HFFc6 (cell line): ENCODE measurements at regions not wholly inside any gene's neighbourhood (a gene's known extent, or its start where the extent isn't known, plus 50 kb on each side); places are given as distances from the start of the nearest gene placed in this dataset.

Experiments
- DNase-seq: peaks from one replicate; pipeline ENCODE4 v3.0.0-alpha.2; 2018
- H3K27ac Mint-ChIP-seq: 2 replicates; pipeline ENCODE4 v1.8.0; 2020; ENCODE audit warnings: mild to moderate bottlenecking, mixed read lengths
- H3K27me3 Mint-ChIP-seq: 2 replicates; pipeline ENCODE4 v1.8.0; 2021; ENCODE audit warnings: mild to moderate bottlenecking, moderate library complexity, mixed read lengths; ENCODE audit not compliant: insufficient read depth
- H3K36me3 Mint-ChIP-seq: 2 replicates; pipeline ENCODE4 v1.8.0; 2021; ENCODE audit warnings: low read depth, mixed read lengths
- H3K4me1 Mint-ChIP-seq: 2 replicates; pipeline ENCODE4 v1.8.0; 2020; ENCODE audit warnings: low read depth, mixed read lengths
- H3K4me3 Mint-ChIP-seq: 2 replicates; pipeline ENCODE4 v1.8.0; 2020; ENCODE audit warnings: mild to moderate bottlenecking, moderate library complexity, mixed read lengths
- H3K9me3 Mint-ChIP-seq: 2 replicates; pipeline ENCODE4 v1.8.0; 2020; ENCODE audit warnings: mild to moderate bottlenecking, mixed read lengths
- TF ChIP-seq, protein P1 (sequence below): fragments of 200-600 bp; sonication (generic); IDR thresholded peaks from 2 replicates; pipeline ENCODE4 v1.5.0; 2021; ENCODE audit warnings: antibody characterized with exemption, mild to moderate bottlenecking

DNA sequence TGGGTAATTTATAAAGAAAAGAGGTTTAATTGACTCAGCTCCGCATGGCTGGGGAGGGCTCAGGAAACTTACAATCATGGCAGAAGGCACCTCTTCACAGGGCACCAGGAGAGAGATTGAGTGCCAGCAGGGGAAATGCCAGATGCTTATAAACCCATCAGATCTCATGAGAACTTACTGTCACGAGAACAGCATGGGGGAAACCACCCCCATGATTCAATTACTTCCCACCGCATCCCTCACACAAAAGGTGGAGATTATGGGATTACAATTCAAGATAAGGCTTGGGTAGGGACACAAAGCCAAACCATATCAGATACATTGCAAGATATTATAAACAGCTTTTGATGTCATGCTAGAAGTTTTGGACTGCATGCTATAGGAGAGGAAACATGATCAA lies 204.3 kb downstream of the VEGFC start:
- Mint-ChIP-seq H3K4me1 (peaks cover 10% of the 10 kb centered on the region), H3K4me3 (no peak overlapping the region), H3K36me3 (0 out of 2 replicates have a peak, but pooled peaks cover 10% of the 10 kb centered on the region), H3K27ac (no peak overlapping the region), H3K27me3 (no peaks in the 10 kb centered on the region; the same call in none of the 2 replicates), H3K9me3 (peaks cover 12% of the 10 kb centered on the region)
- TF ChIP-seq, protein P1, sequence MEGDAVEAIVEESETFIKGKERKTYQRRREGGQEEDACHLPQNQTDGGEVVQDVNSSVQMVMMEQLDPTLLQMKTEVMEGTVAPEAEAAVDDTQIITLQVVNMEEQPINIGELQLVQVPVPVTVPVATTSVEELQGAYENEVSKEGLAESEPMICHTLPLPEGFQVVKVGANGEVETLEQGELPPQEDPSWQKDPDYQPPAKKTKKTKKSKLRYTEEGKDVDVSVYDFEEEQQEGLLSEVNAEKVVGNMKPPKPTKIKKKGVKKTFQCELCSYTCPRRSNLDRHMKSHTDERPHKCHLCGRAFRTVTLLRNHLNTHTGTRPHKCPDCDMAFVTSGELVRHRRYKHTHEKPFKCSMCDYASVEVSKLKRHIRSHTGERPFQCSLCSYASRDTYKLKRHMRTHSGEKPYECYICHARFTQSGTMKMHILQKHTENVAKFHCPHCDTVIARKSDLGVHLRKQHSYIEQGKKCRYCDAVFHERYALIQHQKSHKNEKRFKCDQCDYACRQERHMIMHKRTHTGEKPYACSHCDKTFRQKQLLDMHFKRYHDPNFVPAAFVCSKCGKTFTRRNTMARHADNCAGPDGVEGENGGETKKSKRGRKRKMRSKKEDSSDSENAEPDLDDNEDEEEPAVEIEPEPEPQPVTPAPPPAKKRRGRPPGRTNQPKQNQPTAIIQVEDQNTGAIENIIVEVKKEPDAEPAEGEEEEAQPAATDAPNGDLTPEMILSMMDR, result no peak
- DNase-seq, result no peak

DNA sequence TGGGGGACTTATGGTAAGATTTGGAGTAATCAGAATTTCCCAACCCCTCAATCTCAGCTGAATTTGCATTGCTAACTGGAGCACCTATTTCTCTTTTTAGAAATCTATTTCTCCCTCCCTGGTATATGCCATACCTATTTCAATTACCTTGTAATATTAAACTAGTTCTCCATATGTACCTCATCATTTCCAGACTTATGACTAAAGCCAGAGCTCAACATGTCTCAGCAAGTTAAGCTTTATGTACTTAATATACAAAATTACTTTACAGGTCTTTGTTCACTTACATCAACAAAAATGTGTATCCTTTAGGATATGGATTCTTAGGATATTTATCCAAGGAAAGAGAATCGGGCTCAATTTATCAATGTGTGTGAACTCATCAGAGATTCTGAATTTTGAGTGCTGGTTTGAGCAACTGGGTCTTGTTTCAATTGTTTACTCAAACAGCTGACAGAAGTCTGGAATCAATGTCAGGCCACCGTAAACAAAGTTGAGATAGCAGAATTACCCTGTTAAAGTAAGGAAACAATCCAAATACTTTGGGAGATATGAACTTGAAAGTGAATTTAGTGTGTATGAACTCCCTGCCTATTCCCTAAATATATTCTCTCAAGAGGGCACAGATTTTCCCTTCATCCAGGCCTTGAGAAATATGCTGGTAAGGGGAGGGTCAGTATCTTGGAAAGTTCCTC lies 199.6 kb downstream of the VEGFC start:
- no peak for DNase-seq

DNA sequence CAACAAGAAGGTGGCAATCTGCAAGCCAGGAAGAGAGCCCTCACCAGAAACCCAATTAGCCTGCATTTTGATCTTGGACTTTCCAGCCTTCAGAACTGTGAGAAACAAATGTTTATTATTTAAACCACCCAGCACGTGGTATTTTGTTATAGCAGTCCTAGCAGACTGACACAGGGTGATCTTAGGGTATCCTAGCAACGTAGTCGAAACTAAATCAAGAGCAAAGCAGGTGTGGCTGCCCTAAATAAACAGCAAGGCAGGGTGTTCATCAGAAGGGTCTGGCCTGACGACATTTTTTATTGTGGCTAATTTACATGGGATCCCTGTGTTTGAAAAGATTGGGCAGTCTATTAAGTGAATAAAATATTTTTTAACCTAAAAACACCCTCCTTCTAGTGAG lies 198.8 kb downstream of the VEGFC start:
- Mint-ChIP-seq H3K36me3 (0 out of 2 replicates have a peak, but pooled peaks cover 10% of the 10 kb centered on the region), H3K27me3 (no peaks in the 10 kb centered on the region; the same call in 1 of the 2 replicates), H3K27ac (no peak overlapping the region), H3K4me3 (no peak overlapping the region), H3K9me3 (peaks cover 12% of the 10 kb centered on the region), H3K4me1 (no peaks in the 10 kb centered on the region)
- TF ChIP-seq, protein P1, result no peak
- no peak for DNase-seq

More for the DNA sequence above, 199.6 kb downstream of the VEGFC start:
- Mint-ChIP-seq H3K27ac (no peak overlapping the region), H3K9me3 (peaks cover 12% of the 10 kb centered on the region), H3K36me3 (0 out of 2 replicates have a peak, but pooled peaks cover 10% of the 10 kb centered on the region), H3K4me3 (no peak overlapping the region), H3K4me1 (no peaks in the 10 kb centered on the region), H3K27me3 (no peaks in the 10 kb centered on the region; the same call in none of the 2 replicates)
- TF ChIP-seq, protein P1, result no peak

DNA sequence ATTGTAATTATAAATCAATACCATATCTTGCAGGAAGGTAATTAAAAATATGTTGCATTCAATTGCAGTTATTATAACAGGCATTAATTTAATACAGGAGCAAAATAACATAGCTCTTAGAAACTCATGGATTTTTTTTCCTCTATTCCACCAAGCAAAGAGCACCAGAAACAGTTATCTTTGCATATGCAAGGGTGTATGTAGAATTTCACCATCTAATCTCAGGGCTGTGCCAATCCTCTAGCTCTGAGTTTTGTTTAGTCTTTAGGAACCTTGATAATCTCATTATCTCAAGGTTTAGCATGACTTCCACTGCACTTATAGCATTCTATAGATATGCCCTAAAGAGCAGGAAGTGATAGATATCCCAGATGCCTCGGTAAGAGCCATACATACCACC lies 197.5 kb downstream of the VEGFC start:
- Mint-ChIP-seq H3K4me3 (no peak overlapping the region), H3K9me3 (peaks cover 12% of the 10 kb centered on the region), H3K36me3 (0 out of 2 replicates have a peak, but pooled peaks cover 10% of the 10 kb centered on the region), H3K4me1 (no peaks in the 10 kb centered on the region), H3K27ac (no peak overlapping the region), H3K27me3 (no peaks in the 10 kb centered on the region)
- TF ChIP-seq, protein P1, result no peak
- no peak for DNase-seq

DNA sequence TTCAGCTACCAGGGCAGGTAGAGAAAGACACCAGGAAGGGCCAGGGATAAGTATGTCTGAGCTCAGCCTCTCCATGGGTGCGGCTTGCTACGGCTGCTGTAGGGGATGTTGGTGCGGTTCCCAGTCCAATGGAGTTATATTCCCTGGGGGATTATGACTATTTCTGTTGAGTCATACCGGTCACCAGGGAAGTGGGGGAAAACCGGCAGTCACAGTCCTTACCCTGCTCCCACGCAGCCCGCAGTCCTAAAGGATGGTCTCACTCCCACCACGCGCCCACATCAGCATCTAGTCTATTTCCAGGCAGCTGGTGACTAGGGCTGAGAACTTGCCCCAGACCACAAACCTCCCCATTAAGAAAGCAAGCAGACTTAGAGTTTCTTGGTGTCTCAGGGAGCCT lies 191.6 kb downstream of the VEGFC start:
- H3K4me1 Mint-ChIP-seq, result no peaks in the 10 kb centered on the region
- H3K4me3 Mint-ChIP-seq, result no peak overlapping the region
- TF ChIP-seq, protein P1, result no peak
- H3K36me3 Mint-ChIP-seq, result no peaks in the 10 kb centered on the region
- DNase-seq, result no peak
- no peak overlapping the region for H3K27ac Mint-ChIP-seq
- H3K9me3 Mint-ChIP-seq, result no peaks in the 10 kb centered on the region
- H3K27me3 Mint-ChIP-seq, result peaks cover 2% of the 10 kb centered on the region
